ENCODE measurements at regions not wholly inside any gene's neighbourhood (a gene's known extent, or its start where the extent isn't known, plus 50 kb on each side); places are given as distances from the start of the nearest gene placed in this dataset.

DNA sequence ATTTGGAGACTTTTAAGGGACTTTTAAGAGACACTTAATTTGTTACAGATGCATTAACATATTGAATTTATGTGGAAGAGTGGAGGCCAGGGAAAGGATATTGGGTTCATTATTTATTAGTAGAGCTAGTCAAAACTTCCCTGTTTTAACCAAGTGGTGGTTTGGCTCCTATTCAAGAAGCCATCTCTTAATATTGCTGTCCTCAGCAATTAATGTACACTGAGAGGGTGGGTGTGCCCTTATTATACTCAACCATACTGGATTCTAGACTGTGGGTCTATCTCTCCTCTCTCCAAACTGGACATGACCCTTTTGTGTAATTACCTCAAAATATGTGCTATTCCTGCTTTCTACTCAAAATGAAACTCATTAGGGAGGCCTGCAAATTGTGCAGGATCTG lies 398.7 kb upstream of the DDHD1 start:
- no peak for DNase-seq (ENCODE audit: low read depth in 2 of 2)

DNA sequence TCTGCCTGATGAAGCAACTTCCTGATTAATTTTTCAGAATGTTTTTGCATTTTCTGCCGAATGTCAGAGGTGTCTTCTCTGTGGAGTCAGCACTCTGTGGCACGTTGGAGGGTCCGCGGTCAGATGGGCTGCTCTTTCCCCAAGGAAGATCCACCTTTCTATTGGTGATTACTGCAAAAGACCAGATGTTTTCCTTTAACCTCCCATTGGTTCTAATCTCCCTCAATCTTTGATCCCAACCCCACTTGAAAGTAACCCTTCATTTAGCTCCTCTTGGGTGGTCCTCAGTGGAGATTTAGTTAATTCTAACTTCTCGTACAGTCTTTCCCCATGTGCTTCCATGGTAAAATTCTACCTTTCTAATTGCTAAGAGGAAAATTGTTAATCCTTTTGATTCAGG lies 397.7 kb upstream of the DDHD1 start:
- no peak for DNase-seq (ENCODE audit: low read depth in 2 of 2)

DNA sequence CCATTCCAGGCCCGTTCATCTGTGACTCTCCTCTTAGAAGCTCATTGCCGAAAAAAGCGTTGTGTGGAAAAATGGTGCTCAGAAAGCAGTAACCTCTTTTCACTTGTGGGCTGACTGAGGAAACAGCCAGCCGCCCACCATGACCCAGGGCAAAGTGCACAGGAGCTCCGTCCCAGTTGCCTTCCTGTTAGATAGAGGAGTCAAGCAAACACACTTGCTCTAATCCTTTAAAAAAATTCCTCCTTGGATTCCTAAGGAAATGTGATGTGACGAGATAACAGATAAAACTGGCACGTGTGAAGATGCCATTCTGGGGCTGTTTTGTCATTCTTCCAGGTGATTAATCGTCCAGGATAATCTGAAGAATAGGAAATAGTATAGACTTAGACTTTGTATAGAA lies 396.8 kb upstream of the DDHD1 start:
- peak; percentile 52 to 70 for DNase-seq (ENCODE audit: low read depth in 2 of 2)

DNA sequence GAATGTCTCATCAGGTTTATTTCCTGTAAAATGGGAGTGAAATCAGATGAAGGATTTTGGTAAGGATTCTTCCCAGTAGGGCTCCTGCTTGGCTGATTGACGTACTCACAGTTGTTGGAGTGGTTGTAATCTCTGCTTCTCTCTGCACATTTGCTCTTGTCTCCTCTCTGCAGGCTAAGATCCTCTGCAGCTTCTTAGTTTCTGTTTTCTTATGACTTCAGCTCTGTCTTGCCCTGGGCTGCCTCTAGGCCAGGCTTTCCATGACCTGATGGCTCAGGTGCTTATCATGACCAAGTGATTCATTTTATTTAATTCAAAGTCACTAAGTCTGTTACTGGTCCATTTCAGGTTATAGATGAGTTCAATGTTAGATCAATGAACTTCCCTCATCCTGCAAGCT lies 394.5 kb upstream of the DDHD1 start:
- no peak for DNase-seq (ENCODE audit: low read depth in 2 of 2)

DNA sequence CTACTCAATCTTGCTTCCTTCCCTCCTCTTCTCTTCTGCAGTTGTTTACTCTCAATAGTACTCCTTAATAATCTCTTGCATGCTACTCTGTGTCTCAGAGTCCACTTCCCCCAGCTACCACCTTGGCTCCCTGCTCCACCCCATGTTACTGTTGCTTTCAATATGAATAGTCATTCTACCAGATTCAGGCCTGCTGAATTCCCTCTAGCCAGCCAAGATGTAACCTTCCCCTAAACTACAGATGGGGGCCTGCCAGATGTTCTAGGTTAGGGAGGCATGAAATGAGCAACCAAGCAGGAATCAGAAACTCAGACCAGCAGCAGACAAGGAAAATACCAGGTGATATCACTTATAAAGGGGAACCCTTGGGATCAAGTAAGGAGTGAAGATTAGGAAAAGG lies 392.1 kb upstream of the DDHD1 start:
- no peak for DNase-seq (ENCODE audit: low read depth in 2 of 2)

DNA sequence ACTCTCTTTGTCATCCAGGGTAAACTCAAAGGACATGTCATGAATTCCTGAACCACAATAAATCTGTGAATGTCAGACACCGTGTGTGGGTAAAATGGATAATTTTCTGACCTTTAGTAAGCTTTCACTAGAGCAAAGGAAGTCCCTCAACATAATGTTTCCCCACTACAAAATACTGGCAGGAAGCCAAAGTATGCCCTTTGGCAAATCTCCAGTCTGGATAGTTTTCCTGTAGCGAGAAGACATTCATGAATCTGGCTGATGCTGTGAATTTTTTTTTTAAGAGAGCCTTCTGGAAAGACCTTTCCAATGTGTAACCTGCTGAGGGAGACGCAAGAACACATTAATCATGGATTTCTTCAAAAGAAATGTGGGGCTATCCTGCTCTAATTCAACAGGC lies 389.6 kb upstream of the DDHD1 start:
- DNase-seq (ENCODE audit: low read depth in 2 of 2), result peak; percentile 87 to 96

DNA sequence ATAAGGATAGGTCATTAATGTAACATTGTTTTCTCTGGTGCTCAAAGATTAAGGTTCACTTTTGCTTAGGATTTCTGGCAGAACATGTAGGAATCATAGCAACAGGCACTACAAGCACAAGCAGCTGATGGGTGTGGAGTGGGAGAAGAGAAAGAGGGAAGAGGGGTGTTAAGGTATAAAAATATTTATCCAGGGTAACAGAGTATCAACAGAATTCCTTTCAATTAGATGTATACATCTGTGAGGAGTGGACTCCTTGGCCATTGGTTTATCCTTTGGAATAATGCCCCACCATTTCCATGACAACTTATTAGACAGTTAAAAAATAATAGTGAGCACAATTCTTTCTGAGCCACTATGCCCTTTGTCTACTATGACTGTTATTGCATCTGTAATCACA lies 388.3 kb upstream of the DDHD1 start:
- DNase-seq (ENCODE audit: low read depth in 2 of 2), result peak in 1 of 2 donors; percentile 30

DNA sequence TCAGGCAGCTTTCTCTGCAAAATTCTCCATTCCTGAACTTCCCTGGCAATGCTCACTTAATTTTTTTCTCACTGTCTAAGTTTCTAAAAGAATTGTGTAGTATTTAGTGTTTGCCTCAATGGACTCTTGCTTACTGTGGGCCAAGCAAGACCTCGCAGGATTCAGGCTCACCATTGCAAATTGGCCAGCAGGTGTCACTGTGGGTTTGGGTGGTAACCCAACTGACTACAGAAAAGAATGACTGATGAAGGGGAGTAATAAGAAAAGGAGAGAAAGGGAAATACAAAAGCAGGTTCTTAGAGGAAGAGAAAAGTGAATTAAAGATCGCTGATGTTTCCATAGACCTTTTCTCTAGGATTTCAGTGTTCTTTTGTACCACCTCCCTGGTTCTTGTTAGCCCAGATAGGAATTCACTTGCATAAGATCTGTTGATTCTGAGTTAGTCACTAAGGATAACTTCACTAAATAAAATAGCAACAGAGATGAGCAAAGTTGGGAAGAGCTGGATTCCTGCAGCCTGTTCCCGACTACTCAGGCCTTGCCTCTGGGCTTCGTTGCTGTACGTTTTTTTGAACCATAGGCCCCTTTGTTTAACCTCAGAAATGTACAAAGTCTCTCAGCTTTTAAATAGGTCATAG lies 386.5 kb upstream of the DDHD1 start:
- DNase-seq (ENCODE audit: low read depth in 2 of 2), result peak; percentile 83 to 92

DNA sequence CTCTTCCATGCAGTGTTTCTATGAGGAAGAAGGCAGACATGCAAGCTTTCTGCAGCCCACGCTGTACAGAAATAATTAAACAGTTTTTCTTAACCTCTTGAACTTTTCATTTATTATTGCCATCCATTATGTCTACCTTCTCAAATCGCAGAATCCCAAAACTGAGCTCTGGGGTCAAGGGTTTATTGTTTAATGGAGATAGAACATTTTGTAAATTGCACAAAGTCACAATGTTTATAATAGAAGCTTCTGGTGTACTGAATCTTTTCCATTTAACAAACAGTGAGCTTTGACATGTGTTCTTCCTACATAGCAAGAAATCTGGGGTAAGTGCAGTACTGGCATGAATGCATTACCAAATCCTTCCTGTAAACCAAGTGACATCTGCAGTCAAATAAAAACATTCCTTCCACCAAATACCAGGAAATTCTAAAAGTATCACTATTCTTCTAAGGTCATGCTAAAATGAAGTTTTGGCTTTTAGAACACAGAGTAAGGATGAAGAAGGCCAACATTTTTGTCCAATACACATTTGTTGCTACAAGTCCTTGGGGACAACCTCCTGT lies 385.3 kb upstream of the DDHD1 start:
- DNase-seq (ENCODE audit: low read depth in 2 of 2), result no peak

DNA sequence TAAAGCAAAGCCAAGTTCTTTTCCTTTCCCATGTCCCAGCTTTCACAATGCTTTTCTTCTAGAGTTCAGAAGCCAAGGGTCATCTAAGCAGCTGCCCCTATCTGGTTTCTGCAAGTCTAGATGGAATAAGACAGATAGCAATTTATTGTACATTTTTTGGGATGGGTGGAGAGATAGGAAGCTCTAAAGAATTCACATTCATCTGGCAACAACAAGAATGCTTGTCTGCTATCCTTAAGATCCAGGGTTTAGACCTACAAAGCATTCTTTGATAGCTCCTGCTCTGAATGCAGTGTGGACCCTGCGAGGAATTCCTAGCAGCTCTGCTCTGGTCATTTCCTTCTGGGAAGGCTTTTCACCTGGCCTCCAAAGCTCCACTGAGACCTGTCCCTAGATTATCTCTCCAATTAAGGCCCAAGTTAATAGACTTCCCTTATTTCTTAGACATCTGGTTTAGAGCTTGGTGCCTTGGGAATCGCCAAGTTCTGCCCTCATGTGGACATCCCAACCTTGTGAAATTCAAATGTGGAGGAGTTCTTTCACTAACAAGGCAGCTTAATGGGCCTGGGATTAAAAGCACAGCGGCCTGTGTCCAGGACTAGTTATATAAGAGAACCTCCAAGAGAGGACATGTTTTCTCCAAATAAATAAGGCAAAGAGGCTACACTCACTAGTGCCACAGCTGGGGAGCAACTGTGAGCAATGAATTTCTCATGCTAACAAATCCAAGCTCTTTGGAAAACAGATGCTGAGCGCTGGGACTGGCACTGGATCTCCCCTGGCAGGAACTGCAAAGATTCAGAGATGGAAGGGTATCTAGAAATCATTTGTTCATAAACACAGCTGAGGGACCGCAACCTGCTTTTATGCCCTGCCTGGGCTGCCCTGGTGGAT lies 384.5 kb upstream of the DDHD1 start:
- no peak for DNase-seq (ENCODE audit: low read depth in 2 of 2)

DNA sequence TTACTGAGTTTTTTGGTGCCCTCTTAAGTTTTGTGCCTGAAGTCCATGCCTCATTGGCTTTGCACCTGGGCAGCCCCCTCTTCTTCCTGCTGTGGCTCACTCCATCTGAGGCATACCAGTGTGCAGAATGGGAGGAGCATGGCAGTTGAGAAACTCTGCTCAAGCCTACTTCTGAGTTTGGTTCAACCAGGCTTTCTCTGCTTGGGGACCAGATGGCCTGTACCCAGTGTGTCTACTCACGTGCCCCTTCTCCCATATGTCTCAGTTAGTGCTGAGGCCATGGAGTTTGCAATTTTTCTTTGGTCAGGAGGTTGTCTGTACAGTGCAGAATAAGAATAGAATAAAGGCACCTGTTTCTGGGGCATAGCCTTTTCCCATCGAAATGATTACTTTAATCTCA lies 383.3 kb upstream of the DDHD1 start:
- DNase-seq (ENCODE audit: low read depth in 2 of 2), result no peak

DNA sequence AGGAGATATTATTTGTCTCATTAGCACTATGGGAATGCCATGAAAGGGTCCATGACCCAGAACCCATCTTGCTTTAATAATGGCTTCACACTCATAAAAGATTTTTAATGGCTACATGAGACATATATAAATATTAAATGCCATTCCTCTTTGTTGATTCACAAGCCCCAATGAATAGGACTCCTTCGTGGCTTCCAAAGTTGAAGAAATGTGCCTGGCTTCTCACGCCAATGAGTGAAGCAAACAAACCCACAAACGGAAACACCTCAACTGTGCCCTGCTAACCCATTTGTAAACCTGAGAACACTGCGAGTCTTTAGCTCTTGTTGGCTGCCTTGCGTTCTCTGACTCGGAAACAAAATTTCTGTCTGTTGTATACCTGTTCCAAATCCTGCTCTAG lies 381.7 kb upstream of the DDHD1 start:
- DNase-seq (ENCODE audit: low read depth in 2 of 2), result no peak

DNA sequence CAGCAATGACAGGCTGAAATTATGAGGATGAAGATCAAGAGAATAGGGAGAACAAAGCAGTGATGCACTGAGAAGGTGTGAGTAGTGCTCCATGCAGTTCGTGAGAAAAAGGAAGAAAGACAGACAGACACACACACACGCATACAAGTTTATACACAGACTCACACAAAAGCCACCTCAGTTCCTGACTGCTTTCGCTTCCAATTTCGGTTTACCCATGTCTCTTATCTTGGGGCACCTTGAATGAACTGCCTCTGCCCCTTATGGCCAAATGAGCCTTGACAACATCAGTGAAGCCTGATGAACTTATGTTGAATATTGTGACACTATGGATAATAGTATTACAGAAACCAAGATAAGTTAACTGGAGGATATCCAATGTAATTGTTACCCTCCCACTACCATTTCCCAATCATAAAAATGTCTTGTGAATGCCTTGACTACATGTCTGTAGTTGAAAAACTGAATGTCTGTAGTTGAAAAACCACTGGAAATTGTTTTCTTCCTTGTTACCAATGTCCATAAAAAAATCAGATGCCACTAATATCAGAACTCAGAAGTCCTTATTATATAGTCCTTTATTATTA lies 380.4 kb upstream of the DDHD1 start:
- DNase-seq (ENCODE audit: low read depth in 2 of 2), result no peak

DNA sequence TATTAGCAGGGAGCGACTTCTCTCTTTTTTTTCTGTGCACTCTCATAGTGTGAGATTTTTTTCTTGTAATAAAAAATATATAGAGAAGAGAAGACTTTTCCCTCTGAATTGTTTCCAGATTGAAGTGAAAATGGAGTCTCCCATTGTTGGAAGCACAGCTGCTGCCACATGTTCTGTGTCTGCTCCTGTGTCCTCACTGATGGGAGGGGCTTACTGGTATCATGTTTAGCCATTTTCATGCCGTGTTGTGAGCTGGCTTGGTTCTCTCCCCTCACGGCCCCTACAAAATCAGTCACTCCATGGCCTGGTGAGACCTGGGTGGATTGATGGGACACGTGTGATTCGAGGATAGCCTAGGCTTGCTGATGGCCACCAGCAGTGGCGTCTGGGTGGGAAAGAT lies 379.7 kb upstream of the DDHD1 start:
- no peak for DNase-seq (ENCODE audit: low read depth in 2 of 2)

DNA sequence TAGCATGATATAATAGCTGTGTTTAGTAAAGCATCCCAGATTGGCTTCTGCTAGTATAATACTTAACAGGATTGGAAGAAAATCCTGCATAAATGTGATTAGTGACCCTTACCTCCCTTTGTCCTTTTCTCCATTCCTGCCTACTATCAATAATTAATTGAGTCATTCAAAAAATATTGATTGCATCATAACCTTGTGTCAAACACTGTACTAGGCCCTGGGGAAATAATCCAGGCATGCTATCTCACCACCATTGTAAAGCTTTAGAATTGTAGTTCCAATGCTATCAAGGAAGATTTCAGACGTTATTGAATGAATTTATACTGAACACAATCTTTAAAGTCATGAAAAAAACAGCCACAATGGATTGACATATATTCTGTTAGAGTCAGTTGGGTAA lies 378.6 kb upstream of the DDHD1 start:
- no peak for DNase-seq (ENCODE audit: low read depth in 2 of 2)

DNA sequence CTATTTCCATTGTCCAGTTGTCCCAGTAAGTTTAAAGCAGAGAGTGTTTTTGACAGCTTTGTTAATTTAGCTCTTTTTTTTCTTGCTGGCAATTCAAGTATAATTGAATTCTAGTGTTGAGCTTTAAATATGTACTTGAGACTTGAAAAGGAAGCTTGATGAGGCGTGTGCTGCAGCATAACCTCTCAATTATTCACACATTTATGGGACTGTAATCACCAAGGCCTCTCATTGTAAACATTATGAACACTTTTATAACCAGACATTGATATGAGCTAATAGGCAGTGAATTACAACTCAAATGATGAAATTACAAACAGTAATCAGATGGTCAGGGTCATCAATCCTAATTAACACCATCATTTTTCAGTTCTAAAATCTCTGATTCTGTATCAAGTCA lies 378.0 kb upstream of the DDHD1 start:
- DNase-seq (ENCODE audit: low read depth in 2 of 2), result no peak

DNA sequence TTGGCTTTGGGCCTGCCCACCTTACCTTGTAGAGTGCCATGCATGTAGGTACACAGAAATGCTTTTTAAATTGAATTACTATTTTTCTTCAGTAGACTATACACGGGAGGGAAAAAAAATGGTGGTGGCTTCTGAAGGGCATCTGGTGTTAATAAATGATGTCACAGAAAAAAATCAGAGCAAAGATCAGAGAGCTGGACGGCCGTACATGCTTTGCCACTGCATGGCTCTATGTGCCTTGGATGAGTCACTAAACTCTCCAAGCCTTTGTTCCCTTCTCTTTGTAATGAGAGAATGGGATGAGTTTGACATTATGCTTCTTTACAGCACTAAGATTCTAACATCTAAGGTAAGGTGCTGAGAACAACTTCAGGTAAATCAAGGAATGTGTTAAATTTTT lies 376.4 kb upstream of the DDHD1 start:
- DNase-seq (ENCODE audit: low read depth in 2 of 2), result no peak

DNA sequence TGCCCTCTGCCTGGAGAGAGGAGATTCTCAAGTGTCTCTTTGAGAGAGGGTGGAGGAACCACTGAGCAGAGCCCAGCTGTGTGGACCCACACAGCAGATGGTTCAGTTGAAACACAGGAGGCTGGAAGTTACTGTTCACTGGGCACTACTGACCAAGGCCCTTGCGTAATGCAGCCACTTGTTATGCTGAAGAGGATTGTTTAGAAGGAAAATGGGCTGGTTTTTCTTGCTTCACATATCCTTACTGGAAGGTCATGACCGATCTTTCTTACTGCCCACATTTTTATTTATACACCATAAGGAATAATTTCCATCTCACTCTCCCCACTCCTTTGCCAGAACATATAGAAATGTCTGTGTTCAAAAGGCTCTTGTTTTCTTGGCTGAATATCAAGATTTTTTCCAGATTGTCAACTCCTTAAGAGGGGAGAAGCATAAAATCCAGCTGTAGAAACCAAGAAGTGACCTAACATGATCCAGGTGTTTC lies 375.1 kb upstream of the DDHD1 start:
- DNase-seq (ENCODE audit: low read depth in 2 of 2), result no peak

DNA sequence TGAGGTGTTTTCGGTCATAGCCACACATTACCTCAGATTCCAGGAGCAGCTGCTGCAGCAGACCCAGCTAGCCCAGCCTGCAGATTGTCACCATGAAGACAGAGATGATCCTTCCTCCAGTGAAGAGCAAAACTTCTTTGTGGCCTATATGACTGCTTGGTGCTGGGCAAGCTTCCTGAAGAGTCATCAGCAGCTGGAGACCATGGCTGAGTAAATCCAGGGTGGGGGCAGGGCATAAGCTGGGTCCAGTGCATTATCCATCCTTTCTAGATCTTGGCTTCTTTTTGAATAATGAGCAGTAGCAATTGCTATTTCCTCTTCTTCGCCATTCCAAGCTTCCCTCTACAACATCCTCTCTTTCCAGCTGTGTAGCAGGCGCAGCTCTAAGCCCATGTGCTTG lies 373.1 kb upstream of the DDHD1 start:
- DNase-seq (ENCODE audit: low read depth in 2 of 2), result no peak

DNA sequence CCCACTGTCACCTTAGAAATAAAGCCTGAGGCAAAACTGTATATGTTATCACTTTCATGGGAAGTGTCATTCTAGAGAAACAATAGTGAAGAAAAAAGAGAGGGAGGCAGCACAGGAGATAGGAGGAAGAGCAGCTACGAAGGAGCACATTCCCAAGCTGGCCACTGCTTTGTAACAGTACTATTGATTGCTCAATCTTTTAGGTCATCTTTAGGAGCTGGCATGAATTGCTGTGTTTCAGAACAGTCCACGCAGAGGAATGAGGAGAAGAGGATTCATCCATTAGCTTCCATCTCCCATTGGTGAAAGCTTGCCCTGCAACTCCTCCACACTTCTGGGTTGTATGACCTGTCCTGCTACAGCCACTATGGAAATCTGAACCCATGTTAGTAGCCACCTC lies 372.5 kb upstream of the DDHD1 start:
- no peak for DNase-seq (ENCODE audit: low read depth in 2 of 2)

DNA sequence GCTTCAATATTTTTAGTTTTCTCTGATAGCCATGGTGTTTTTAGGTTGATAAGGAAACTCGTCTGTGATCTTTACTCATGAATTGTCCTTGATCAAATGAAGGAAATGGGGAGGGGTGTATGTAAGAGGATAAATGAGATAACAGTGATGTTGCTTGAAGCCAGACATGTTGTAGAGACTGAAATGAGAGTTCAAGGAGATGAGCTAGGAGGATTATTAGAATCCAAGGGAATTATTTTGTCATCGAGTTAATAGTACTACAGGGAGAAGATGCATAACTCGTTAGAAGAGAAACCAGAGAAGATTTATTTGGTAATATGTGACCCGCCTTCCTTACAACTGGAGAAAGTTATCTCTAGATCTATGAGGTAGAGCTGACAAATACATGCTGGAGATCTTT lies 371.3 kb upstream of the DDHD1 start:
- DNase-seq (ENCODE audit: low read depth in 2 of 2), result no peak

DNA sequence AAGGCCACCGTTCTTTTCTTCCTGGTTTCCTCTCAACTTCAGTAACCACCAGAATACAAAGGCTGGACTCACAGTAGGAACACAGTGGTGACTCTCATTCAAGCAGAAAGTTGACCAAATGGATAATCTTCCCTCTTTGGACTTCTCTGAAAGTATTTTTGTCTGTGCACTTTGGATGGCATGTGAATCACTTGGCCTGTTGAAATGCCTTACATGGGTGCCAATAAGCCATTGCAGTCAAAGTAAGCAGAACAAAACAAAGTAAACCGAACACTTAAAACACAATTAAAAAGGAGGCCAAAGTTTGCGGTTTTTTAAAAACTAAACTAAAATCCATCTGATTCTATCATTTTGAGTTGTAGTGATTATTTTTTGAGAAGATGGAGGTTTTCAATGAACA lies 370.1 kb upstream of the DDHD1 start:
- DNase-seq (ENCODE audit: low read depth in 2 of 2), result no peak

All from lung microvascular endothelial cell (primary cell).